WI38 (cell line): ENCODE measurements at regions not wholly inside any gene's neighbourhood (a gene's known extent, or its start where the extent isn't known, plus 50 kb on each side); places are given as distances from the start of the nearest gene placed in this dataset.

Source experiments
- H3K4me3 ChIP-seq: 2 replicates; pipeline ENCODE4 v1.5.1; 2011; ENCODE audit warnings: low read depth, mild to moderate bottlenecking, control low read depth, low read length
- CTCF ChIP-seq: IDR thresholded peaks from 2 replicates; pipeline ENCODE4 v1.5.1; 2012; ENCODE audit warnings: low read depth, mild to moderate bottlenecking, control low read depth, low read length

GRCh38 chr1:194478731-194479130 is 1292.3 kb upstream of the B3GALT2 start:
- H3K4me3 ChIP-seq, result no peak overlapping the region
- no peak for TF ChIP-seq CTCF

GRCh38 chr1:194477908-194478307 is 1291.5 kb upstream of the B3GALT2 start:
- TF ChIP-seq CTCF, result no peak
- no peak overlapping the region for H3K4me3 ChIP-seq

- TF ChIP-seq CTCF, result no peak
- no peak overlapping the region for H3K4me3 ChIP-seq
These were observed 1290.5 kb upstream of the B3GALT2 start for GRCh38 chr1:194476872-194477271.

GRCh38 chr1:194476351-194476750 is 1289.9 kb upstream of the B3GALT2 start:
- no peak for TF ChIP-seq CTCF
- H3K4me3 ChIP-seq, result no peak overlapping the region

GRCh38 chr1:194474701-194475100 is 1288.3 kb upstream of the B3GALT2 start:
- no peak overlapping the region for H3K4me3 ChIP-seq
- TF ChIP-seq CTCF, result no peak

GRCh38 chr1:194473766-194474165 is 1287.4 kb upstream of the B3GALT2 start:
- no peak for TF ChIP-seq CTCF
- no peak overlapping the region for H3K4me3 ChIP-seq

- TF ChIP-seq CTCF, result no peak
- no peak overlapping the region for H3K4me3 ChIP-seq
These were observed 1282.9 kb upstream of the B3GALT2 start for GRCh38 chr1:194469282-194469681.

GRCh38 chr1:194466706-194467105 is 1280.3 kb upstream of the B3GALT2 start:
- TF ChIP-seq CTCF, result no peak
- H3K4me3 ChIP-seq, result no peak overlapping the region
